ENCODE measurements at regions not wholly inside any gene's neighbourhood (a gene's known extent, or its start where the extent isn't known, plus 50 kb on each side); places are given as distances from the start of the nearest gene placed in this dataset.

- TF ChIP-seq POLR2A (IDR thresholded peaks at IDR 0.05), result no peak
- TF ChIP-seq CTCF (IDR thresholded peaks at IDR 0.05), result no peak
Measured at GRCh38 chr4:10929818-10930217, 245.2 kb upstream of the CLNK start.

Measured in body of pancreas (tissue), 4 donors.